ENCODE measurements at regions not wholly inside any gene's neighbourhood (a gene's known extent, or its start where the extent isn't known, plus 50 kb on each side); places are given as distances from the start of the nearest gene placed in this dataset.

DNA sequence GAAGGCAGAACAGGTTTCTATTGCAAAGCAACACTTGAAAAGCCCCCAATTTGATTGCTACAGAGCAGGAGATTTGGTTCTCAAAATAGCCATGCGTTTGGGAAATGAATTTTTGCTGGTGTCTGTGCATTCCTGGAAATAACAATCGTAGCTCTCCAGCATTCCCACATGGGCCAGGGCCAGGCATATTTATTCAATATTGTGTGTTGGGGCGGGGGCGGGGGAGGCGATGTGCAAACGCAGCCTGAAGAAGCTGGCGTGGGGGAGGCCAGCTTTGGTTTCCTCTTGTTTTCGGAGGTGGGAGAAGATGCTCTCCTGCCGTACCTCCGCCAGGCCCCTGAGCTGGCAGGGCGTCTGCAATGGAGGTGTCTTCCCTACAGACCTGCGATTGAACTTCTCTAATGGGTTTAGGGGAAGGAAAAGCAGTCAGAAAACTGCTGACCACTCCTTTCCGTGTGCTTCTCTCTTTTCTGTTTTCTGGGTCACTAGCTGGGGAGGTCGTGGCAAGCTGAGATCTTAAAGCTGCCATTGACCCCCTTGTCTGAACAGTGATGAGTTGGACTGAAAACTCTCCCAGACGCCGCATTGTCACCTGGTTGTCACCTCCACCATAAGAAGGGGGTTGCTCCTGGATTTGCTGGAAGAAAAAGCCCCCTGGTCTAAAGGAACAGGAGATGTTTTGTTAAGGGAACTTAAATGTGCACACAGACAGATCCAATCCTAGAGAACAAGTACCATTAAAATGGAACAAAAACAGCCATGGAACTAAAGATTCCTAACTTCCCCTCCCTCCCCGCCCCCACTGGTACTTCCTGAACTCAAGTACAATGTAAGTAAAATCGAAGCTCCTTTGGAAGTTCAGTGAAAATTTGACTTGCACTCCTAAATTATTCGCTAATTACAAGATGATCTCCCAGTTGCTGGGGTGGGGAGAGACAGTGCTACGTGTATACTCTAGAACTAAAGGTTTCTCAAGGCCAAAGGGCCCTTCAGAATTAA lies 56.4 kb upstream of the HABP2 start:
- TF ChIP-seq SIN3A (IDR thresholded peaks at IDR 0.05; ENCODE audit: borderline replicate concordance, insufficient read depth, low read length) = no peak
- no peak for TF ChIP-seq TAF1 (IDR thresholded peaks at IDR 0.05; ENCODE audit: borderline replicate concordance, insufficient read depth, low read length)
- TF ChIP-seq FOXP2 (optimal IDR thresholded peaks at IDR 0.05; ENCODE audit: borderline replicate concordance, extremely low read depth, extremely low read length, insufficient read depth) = no peak
- TF ChIP-seq, protein P1, sequence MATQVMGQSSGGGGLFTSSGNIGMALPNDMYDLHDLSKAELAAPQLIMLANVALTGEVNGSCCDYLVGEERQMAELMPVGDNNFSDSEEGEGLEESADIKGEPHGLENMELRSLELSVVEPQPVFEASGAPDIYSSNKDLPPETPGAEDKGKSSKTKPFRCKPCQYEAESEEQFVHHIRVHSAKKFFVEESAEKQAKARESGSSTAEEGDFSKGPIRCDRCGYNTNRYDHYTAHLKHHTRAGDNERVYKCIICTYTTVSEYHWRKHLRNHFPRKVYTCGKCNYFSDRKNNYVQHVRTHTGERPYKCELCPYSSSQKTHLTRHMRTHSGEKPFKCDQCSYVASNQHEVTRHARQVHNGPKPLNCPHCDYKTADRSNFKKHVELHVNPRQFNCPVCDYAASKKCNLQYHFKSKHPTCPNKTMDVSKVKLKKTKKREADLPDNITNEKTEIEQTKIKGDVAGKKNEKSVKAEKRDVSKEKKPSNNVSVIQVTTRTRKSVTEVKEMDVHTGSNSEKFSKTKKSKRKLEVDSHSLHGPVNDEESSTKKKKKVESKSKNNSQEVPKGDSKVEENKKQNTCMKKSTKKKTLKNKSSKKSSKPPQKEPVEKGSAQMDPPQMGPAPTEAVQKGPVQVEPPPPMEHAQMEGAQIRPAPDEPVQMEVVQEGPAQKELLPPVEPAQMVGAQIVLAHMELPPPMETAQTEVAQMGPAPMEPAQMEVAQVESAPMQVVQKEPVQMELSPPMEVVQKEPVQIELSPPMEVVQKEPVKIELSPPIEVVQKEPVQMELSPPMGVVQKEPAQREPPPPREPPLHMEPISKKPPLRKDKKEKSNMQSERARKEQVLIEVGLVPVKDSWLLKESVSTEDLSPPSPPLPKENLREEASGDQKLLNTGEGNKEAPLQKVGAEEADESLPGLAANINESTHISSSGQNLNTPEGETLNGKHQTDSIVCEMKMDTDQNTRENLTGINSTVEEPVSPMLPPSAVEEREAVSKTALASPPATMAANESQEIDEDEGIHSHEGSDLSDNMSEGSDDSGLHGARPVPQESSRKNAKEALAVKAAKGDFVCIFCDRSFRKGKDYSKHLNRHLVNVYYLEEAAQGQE (IDR thresholded peaks at IDR 0.05; ENCODE audit: insufficient read depth in 1 of 2, low read depth in 2 of 2, low read length in 2 of 2) = no peak
- TF ChIP-seq POLR2AphosphoS5 (IDR thresholded peaks at IDR 0.05; ENCODE audit: low read depth, low read length) = no peak

DNA sequence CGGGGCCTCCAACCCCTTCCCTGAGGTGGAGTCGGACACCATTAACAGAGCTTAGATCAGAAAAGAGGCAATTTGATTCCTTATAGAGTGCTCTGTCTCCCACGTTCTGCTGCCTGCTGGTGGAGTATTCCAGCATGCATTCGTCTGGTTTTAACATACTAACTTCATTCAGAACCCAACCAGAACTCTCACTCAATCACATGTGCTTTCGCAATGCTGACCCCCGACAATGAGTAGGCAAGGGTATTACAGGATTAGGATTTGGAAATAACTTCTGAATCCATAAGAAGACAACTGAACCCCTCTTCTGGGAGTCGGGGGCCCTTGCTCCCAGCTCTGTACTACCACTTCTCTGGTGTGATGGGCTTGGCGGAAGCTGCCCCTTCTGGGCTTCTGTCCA lies 55.7 kb upstream of the HABP2 start:
- TF ChIP-seq FOXP2 (optimal IDR thresholded peaks at IDR 0.05; ENCODE audit: borderline replicate concordance, extremely low read depth, extremely low read length, insufficient read depth) (no peak), SIN3A (IDR thresholded peaks at IDR 0.05; ENCODE audit: borderline replicate concordance, insufficient read depth, low read length) (no peak), POLR2AphosphoS5 (IDR thresholded peaks at IDR 0.05; ENCODE audit: low read depth, low read length) (no peak), TAF1 (IDR thresholded peaks at IDR 0.05; ENCODE audit: borderline replicate concordance, insufficient read depth, low read length) (no peak)
- TF ChIP-seq, protein P1 (IDR thresholded peaks at IDR 0.05; ENCODE audit: insufficient read depth in 1 of 2, low read depth in 2 of 2, low read length in 2 of 2) = no peak

DNA sequence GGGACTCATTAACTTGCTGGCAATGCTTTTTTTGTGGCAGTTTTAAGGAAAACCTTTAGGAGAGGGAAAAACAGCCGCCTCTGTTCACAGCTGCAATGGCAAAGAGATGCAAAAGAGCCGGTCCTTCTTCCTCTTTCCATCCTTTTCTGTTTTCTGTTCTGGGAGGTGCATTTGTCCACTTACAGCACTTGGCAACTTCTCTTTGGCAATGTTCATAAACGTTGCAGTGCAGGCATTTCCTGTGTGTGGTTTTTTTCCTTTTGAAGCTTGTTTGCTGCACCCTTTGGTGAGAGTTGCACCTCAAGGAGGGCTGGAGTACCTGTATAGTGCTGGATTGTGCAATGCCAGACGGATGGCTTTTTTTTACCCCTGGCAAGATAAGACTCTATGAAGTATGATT lies 53.9 kb upstream of the HABP2 start:
- TF ChIP-seq, protein P1 (IDR thresholded peaks at IDR 0.05; ENCODE audit: insufficient read depth in 1 of 2, low read depth in 2 of 2, low read length in 2 of 2) = no peak
- no peak for TF ChIP-seq FOXP2 (optimal IDR thresholded peaks at IDR 0.05; ENCODE audit: borderline replicate concordance, extremely low read depth, extremely low read length, insufficient read depth)

DNA sequence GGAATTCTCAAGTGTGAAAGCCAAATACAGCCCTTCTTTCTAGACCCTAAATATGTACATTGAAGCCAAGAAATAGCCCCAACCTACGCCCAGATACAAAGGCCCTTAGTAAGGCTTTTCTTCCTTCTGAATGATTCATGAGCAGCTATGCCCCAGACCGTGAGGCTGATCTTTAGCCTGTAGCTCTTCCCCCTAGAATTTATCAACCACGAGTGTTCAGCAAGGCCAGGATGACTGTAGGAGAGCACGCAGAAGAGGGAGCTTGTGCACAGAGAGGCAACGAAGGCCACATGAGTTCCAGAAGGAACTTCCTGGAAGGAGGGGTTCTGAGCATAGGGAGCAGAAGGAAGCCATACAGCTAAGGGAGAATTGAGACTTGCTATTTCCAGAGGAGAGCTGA lies 53.0 kb upstream of the HABP2 start:
- TF ChIP-seq, protein P1 (IDR thresholded peaks at IDR 0.05; ENCODE audit: insufficient read depth in 1 of 2, low read depth in 2 of 2, low read length in 2 of 2) = no peak
- TF ChIP-seq TAF1 (IDR thresholded peaks at IDR 0.05; ENCODE audit: borderline replicate concordance, insufficient read depth, low read length) (no peak), SIN3A (IDR thresholded peaks at IDR 0.05; ENCODE audit: borderline replicate concordance, insufficient read depth, low read length) (no peak), FOXP2 (optimal IDR thresholded peaks at IDR 0.05; ENCODE audit: borderline replicate concordance, extremely low read depth, extremely low read length, insufficient read depth) (no peak), POLR2AphosphoS5 (IDR thresholded peaks at IDR 0.05; ENCODE audit: low read depth, low read length) (no peak)

Measured in PFSK-1 (cell line).